ENCODE measurements at regions not wholly inside any gene's neighbourhood (a gene's known extent, or its start where the extent isn't known, plus 50 kb on each side); places are given as distances from the start of the nearest gene placed in this dataset.

DNA sequence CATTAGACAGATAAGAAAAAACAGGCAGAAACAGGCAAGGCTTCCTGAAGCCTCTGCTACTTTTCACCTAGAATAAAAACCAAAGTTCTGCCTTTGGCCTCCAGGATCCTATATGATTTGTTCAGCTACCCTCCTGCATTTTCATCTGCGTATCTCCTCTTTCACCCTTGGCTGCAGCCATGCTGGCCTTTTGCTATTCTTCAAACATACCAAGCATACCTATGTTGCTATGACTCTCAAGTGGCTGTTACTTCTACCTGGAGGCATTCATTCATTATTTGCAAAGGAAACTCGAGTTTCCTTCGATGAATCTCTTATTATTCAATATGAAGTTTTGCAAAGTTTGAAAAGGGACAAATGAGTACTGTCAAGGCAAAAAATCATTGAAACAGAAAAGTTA is 106.4 kb upstream of the HNMT start:
- no peak for DNase-seq (ENCODE audit: low read depth, low spot score)
- Mint-ChIP-seq H3K27me3 (ENCODE audit: low read depth) (no peaks in the 10 kb centered on the region), H3K4me3 (no peak overlapping the region), H3K27ac (ENCODE audit: unreplicated experiment) (no peak overlapping the region), H3K9me3 (no peaks in the 10 kb centered on the region), H3K36me3 (ENCODE audit: low read depth) (no peaks in the 10 kb centered on the region), H3K4me1 (peaks cover 5% of the 10 kb centered on the region)
- TF ChIP-seq, protein P1, sequence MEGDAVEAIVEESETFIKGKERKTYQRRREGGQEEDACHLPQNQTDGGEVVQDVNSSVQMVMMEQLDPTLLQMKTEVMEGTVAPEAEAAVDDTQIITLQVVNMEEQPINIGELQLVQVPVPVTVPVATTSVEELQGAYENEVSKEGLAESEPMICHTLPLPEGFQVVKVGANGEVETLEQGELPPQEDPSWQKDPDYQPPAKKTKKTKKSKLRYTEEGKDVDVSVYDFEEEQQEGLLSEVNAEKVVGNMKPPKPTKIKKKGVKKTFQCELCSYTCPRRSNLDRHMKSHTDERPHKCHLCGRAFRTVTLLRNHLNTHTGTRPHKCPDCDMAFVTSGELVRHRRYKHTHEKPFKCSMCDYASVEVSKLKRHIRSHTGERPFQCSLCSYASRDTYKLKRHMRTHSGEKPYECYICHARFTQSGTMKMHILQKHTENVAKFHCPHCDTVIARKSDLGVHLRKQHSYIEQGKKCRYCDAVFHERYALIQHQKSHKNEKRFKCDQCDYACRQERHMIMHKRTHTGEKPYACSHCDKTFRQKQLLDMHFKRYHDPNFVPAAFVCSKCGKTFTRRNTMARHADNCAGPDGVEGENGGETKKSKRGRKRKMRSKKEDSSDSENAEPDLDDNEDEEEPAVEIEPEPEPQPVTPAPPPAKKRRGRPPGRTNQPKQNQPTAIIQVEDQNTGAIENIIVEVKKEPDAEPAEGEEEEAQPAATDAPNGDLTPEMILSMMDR (conservative IDR thresholded peaks at IDR 0.05), result no peak

DNA sequence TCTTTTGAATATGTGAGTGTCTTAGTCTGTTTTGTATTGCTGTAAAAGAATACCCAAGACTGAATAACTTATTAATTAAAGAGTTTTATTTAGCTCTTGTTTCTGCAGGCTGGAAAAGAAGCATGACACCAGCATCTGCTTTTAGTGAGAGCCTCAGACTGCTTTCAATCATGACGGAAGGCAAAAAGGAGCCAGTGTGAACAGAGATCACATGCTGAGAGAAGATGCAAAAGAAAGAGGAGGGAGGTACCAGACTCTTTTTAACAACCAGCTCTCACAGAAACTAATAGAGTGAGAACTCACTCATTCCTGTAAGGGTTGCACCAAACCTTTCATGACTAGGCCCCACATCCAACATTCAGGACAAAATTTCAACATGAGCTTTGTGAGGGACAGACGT is 101.6 kb upstream of the HNMT start:
- H3K4me1 Mint-ChIP-seq, result peaks cover 12% of the 10 kb centered on the region
- DNase-seq (ENCODE audit: low read depth, low spot score), result no peak
- no peaks in the 10 kb centered on the region for H3K27me3 Mint-ChIP-seq (ENCODE audit: low read depth)
- H3K9me3 Mint-ChIP-seq, result no peaks in the 10 kb centered on the region
- H3K27ac Mint-ChIP-seq (ENCODE audit: unreplicated experiment), result no peak overlapping the region
- H3K4me3 Mint-ChIP-seq, result no peak overlapping the region
- TF ChIP-seq, protein P1 (conservative IDR thresholded peaks at IDR 0.05), result no peak
- no peaks in the 10 kb centered on the region for H3K36me3 Mint-ChIP-seq (ENCODE audit: low read depth)

GRCh38 chr2:137865954-137866540 is 98.2 kb upstream of the HNMT start:
- Mint-ChIP-seq H3K36me3 (ENCODE audit: low read depth) (no peaks in the 10 kb centered on the region), H3K4me1 (peaks cover 12% of the 10 kb centered on the region), H3K27ac (ENCODE audit: unreplicated experiment) (no peak overlapping the region), H3K27me3 (ENCODE audit: low read depth) (no peaks in the 10 kb centered on the region), H3K9me3 (no peaks in the 10 kb centered on the region), H3K4me3 (no peak overlapping the region)
- TF ChIP-seq, protein P1 (conservative IDR thresholded peaks at IDR 0.05), result peak; percentile 85
- peak; percentile 57 for DNase-seq (ENCODE audit: low read depth, low spot score)

- Mint-ChIP-seq H3K4me1 (no peaks in the 10 kb centered on the region), H3K36me3 (ENCODE audit: low read depth) (no peaks in the 10 kb centered on the region), H3K4me3 (no peak overlapping the region), H3K27me3 (ENCODE audit: low read depth) (no peaks in the 10 kb centered on the region), H3K9me3 (no peaks in the 10 kb centered on the region), H3K27ac (ENCODE audit: unreplicated experiment) (no peak overlapping the region)
- TF ChIP-seq, protein P1 (conservative IDR thresholded peaks at IDR 0.05), result no peak
- no peak for DNase-seq (ENCODE audit: low read depth, low spot score)
Measured at GRCh38 chr2:137870682-137871081, 93.6 kb upstream of the HNMT start.

GRCh38 chr2:137872577-137872976 is 91.7 kb upstream of the HNMT start:
- Mint-ChIP-seq H3K9me3 (no peaks in the 10 kb centered on the region), H3K27me3 (ENCODE audit: low read depth) (no peaks in the 10 kb centered on the region), H3K4me3 (no peak overlapping the region), H3K36me3 (ENCODE audit: low read depth) (no peaks in the 10 kb centered on the region), H3K27ac (ENCODE audit: unreplicated experiment) (no peak overlapping the region), H3K4me1 (no peaks in the 10 kb centered on the region)
- DNase-seq (ENCODE audit: low read depth, low spot score), result no peak
- TF ChIP-seq, protein P1 (conservative IDR thresholded peaks at IDR 0.05), result no peak
